Left lung (tissue), 4 donors: ENCODE measurements at regions not wholly inside any gene's neighbourhood (a gene's known extent, or its start where the extent isn't known, plus 50 kb on each side); places are given as distances from the start of the nearest gene placed in this dataset.

Experiments
- ATAC-seq: fragments of 200-7000 bp; cut with Tn5 transposase; one replicate; pipeline ENCODE4 v1.9.1; 2020; ENCODE audit warnings: moderate library complexity
- DNase-seq, 4 donors: peaks; one replicate each; pipeline ENCODE4 v3.0.0-alpha.2; 2013 to 2020
- H3K27ac ChIP-seq, 2 donors: fragments of 200-600 bp; sonication (generic) in 1 of 2; one replicate each; pipeline versions ENCODE4 v1.5.0 to v1.8.0; 2020 to 2021
- H3K27me3 ChIP-seq, 2 donors: fragments of 200-600 bp; sonication (generic) in 1 of 2; one replicate each; pipeline versions ENCODE4 v1.5.0 to v1.8.0; 2020 to 2021
- H3K36me3 ChIP-seq, 2 donors: fragments of 200-600 bp; sonication (generic) in 1 of 2; one replicate each; pipeline versions ENCODE4 v1.5.0 to v1.8.0; 2020 to 2021
- H3K4me1 ChIP-seq, 2 donors: fragments of 200-600 bp; one replicate each; pipeline ENCODE4 v1.8.0; 2021
- H3K4me3 ChIP-seq, 2 donors: fragments of 200-600 bp; sonication (generic) in 1 of 2; one replicate each; pipeline versions ENCODE4 v1.5.0 to v1.8.0; 2020 to 2021; ENCODE audit warnings: mild to moderate bottlenecking in 1 of 2
- H3K9me3 ChIP-seq, 2 donors: fragments of 200-600 bp; sonication (generic) in 1 of 2; one replicate each; pipeline versions ENCODE4 v1.5.0 to v1.8.0; 2020 to 2021
- intact Hi-C, 2 donors: fragments of 100-400 bp; cut with DNase I; formaldehyde crosslinking; loops; one replicate each; pipeline versions ENCODE4 v1.11.2 to v1.14.2; 2022
- TF ChIP-seq, protein P1 (sequence below), 2 donors: fragments of 200-600 bp; sonication (generic) in 1 of 2; IDR thresholded peaks; one replicate each; pipeline versions ENCODE4 v1.5.0 to v1.8.0; 2021; ENCODE audit warnings: antibody characterized with exemption in 2 of 2
- donor health status: DM: no; HTN: yes; CAD: no.
- donor health status: DM: no; HTN: no; CAD: no.

GRCh38 chr14:87652278-87652677 lies 340.7 kb downstream of the GALC start:
- intact Hi-C loops = no loop called here
- no peak for DNase-seq
- no peak overlapping the region for H3K27ac ChIP-seq
- no peaks in the 10 kb centered on the region for H3K4me1 ChIP-seq
- no peak overlapping the region for H3K4me3 ChIP-seq
- H3K36me3 ChIP-seq = no peaks in the 10 kb centered on the region
- peaks cover 0 to 25% of the 10 kb centered on the region in 2 donors for H3K9me3 ChIP-seq
- TF ChIP-seq, protein P1, sequence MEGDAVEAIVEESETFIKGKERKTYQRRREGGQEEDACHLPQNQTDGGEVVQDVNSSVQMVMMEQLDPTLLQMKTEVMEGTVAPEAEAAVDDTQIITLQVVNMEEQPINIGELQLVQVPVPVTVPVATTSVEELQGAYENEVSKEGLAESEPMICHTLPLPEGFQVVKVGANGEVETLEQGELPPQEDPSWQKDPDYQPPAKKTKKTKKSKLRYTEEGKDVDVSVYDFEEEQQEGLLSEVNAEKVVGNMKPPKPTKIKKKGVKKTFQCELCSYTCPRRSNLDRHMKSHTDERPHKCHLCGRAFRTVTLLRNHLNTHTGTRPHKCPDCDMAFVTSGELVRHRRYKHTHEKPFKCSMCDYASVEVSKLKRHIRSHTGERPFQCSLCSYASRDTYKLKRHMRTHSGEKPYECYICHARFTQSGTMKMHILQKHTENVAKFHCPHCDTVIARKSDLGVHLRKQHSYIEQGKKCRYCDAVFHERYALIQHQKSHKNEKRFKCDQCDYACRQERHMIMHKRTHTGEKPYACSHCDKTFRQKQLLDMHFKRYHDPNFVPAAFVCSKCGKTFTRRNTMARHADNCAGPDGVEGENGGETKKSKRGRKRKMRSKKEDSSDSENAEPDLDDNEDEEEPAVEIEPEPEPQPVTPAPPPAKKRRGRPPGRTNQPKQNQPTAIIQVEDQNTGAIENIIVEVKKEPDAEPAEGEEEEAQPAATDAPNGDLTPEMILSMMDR (IDR thresholded peaks at IDR 0.05) = no peak
- no peak for ATAC-seq
- no peaks in the 10 kb centered on the region for H3K27me3 ChIP-seq

- H3K9me3 ChIP-seq = peaks cover 0 to 16% of the 10 kb centered on the region in 2 donors
- intact Hi-C loops = no loop called here
- ATAC-seq (no peak), DNase-seq (no peak)
- no peaks in the 10 kb centered on the region for H3K36me3 ChIP-seq
- no peaks in the 10 kb centered on the region for H3K4me1 ChIP-seq
- TF ChIP-seq, protein P1 (IDR thresholded peaks at IDR 0.05) = no peak
- H3K27ac ChIP-seq = no peak overlapping the region
- no peaks in the 10 kb centered on the region for H3K27me3 ChIP-seq
- H3K4me3 ChIP-seq = no peak overlapping the region
Observed at GRCh38 chr14:87644689-87645088, 348.3 kb downstream of the GALC start.

GRCh38 chr14:87643005-87643404 lies 350.0 kb downstream of the GALC start:
- peak in 1 of 4 donors; percentile 39 for DNase-seq
- no peak overlapping the region for H3K4me3 ChIP-seq
- ATAC-seq = no peak

GRCh38 chr14:87640553-87640952 lies 352.4 kb downstream of the GALC start:
- TF ChIP-seq, protein P1 (IDR thresholded peaks at IDR 0.05) = no peak
- Histone ChIP-seq H3K4me3 (no peak overlapping the region), H3K9me3 (no peaks in the 10 kb centered on the region), H3K4me1 (no peaks in the 10 kb centered on the region), H3K27ac (no peak overlapping the region), H3K27me3 (no peaks in the 10 kb centered on the region), H3K36me3 (no peaks in the 10 kb centered on the region)
- no peak for DNase-seq
- intact Hi-C loops = no loop called here
- no peak for ATAC-seq

More at GRCh38 chr14:87643005-87643404, 350.0 kb downstream of the GALC start:
- Histone ChIP-seq H3K36me3 (no peaks in the 10 kb centered on the region), H3K27me3 (no peaks in the 10 kb centered on the region), H3K4me1 (no peaks in the 10 kb centered on the region), H3K9me3 (no peaks in the 10 kb centered on the region), H3K27ac (no peak overlapping the region)
- TF ChIP-seq, protein P1 (IDR thresholded peaks at IDR 0.05) = no peak
- intact Hi-C loops = no loop called here

DNA sequence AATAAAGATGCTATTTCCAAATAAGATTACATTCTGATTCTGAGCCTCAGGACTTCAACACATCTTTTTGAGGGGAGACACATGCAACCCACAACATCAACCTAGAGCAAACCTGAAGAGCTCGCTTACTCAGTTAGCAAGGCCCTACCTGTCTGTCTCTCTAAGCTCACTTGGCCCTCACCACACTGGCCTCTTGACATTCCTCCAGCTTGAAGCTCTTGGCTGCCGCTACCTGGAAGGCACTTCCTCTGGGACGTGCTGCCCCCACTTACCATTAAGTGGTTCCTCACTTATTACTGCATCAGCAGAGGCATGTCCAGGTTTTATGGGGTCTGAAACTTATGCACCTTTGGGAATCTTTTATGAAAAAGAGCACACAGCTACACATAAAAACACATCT lies 354.8 kb downstream of the GALC start:
- no peaks in the 10 kb centered on the region for H3K9me3 ChIP-seq
- H3K4me3 ChIP-seq = no peak overlapping the region
- DNase-seq = no peak
- no peak overlapping the region for H3K27ac ChIP-seq
- peak; percentile 55 for ATAC-seq
- no peaks in the 10 kb centered on the region for H3K4me1 ChIP-seq
- intact Hi-C loops = no loop called here
- no peaks in the 10 kb centered on the region for H3K36me3 ChIP-seq
- no peaks in the 10 kb centered on the region for H3K27me3 ChIP-seq
- TF ChIP-seq, protein P1 (IDR thresholded peaks at IDR 0.05) = no peak
